OCI-LY7 (cell line): ENCODE measurements at regions not wholly inside any gene's neighbourhood (a gene's known extent, or its start where the extent isn't known, plus 50 kb on each side); places are given as distances from the start of the nearest gene placed in this dataset.

ENCODE experiments used
- BruUV-seq: library from RNA; stranded (reverse); fragments of 400-500 nt; replicated peaks from 2 replicates; lab custom pipeline; 2021; lab: Mats Ljungman, UMichigan
- CTCF ChIA-PET: fragments of 300-600 bp; sonication (Branson Sonifier 250); formaldehyde crosslinking; loops from one replicate; lab custom pipeline; 2022; ENCODE audit warnings: antibody characterized with exemption; ENCODE audit not compliant: unreplicated experiment; lab: Charles Lee
- POLR2A ChIA-PET: fragments of 300-600 bp; sonication (Branson Sonifier 250); formaldehyde crosslinking; loops from one replicate; lab custom pipeline; 2022; ENCODE audit warnings: antibody characterized with exemption; lab: Charles Lee
- DNase-seq: peaks from one replicate; pipeline ENCODE4 v3.0.0-alpha.2; 2015; ENCODE audit warnings: low spot score
- H2AFZ ChIP-seq: fragments of 200-600 bp; sonication (generic), shearing (Covaris generic); 2 replicates; pipeline ENCODE4 v1.6.1; 2014; ENCODE audit warnings: mild to moderate bottlenecking, antibody characterized with exemption, low read length, moderate library complexity
- H3K27ac ChIP-seq: fragments of 200-600 bp; sonication (generic); 2 replicates; pipeline ENCODE4 v1.5.1; 2014; ENCODE audit warnings: mixed run types, low read depth, mild to moderate bottlenecking, moderate library complexity, low read length, inconsistent platforms; ENCODE audit not compliant: poor library complexity, severe bottlenecking
- H3K36me3 ChIP-seq: fragments of 200-600 bp; sonication (generic); 2 replicates; pipeline ENCODE4 v1.6.1; 2014; ENCODE audit warnings: mild to moderate bottlenecking, antibody characterized with exemption, low read length, moderate library complexity, mixed read lengths; ENCODE audit not compliant: insufficient read depth
- H3K4me1 ChIP-seq: fragments of 200-600 bp; sonication (generic); 2 replicates; pipeline ENCODE4 v1.5.1; 2014; ENCODE audit warnings: mild to moderate bottlenecking, low read length; ENCODE audit not compliant: insufficient read depth, poor library complexity, severe bottlenecking
- H3K4me2 ChIP-seq: fragments of 200-600 bp; sonication (generic); 2 replicates; pipeline ENCODE4 v1.6.1; 2014; ENCODE audit warnings: mild to moderate bottlenecking, low read length
- H3K4me3 ChIP-seq: fragments of 200-600 bp; sonication (generic); 2 replicates; pipeline ENCODE4 v1.5.1; 2014; ENCODE audit warnings: mild to moderate bottlenecking, low read depth, low read length; ENCODE audit not compliant: poor library complexity, severe bottlenecking
- H3K79me2 ChIP-seq: fragments of 200-600 bp; sonication (generic); 2 replicates; pipeline ENCODE4 v1.6.1; 2016; ENCODE audit warnings: low read depth, mild to moderate bottlenecking, low read length, moderate library complexity, mixed read lengths; ENCODE audit not compliant: insufficient read depth
- H3K9me2 ChIP-seq: fragments of 200-600 bp; sonication (generic); 2 replicates; pipeline ENCODE4 v1.6.1; 2016; ENCODE audit warnings: mild to moderate bottlenecking, low read length, mixed read lengths; ENCODE audit not compliant: insufficient read depth
- H3K9me3 ChIP-seq: fragments of 200-600 bp; sonication (generic); 2 replicates; pipeline ENCODE4 v1.6.1; 2014; ENCODE audit warnings: mild to moderate bottlenecking, mixed run types, low read length, mixed read lengths
- H4K20me1 ChIP-seq: fragments of 200-600 bp; sonication (generic); 2 replicates; pipeline ENCODE4 v1.6.1; 2014; ENCODE audit warnings: mild to moderate bottlenecking, antibody characterized with exemption, low read length, moderate library complexity, mixed read lengths; ENCODE audit not compliant: insufficient read depth
- EZH2phosphoT487 ChIP-seq: fragments of 200-600 bp; sonication (generic); IDR thresholded peaks from 2 replicates; pipeline ENCODE4 v1.6.1; 2018; ENCODE audit warnings: low read depth, borderline replicate concordance, mild to moderate bottlenecking, mixed run types, antibody characterized with exemption, low read length, moderate library complexity, mixed read lengths
- intact Hi-C: fragments of 100-400 bp; cut with micrococcal nuclease; formaldehyde crosslinking; loops from one replicate; pipeline ENCODE4 v1.10.0; 2022; ENCODE audit not compliant: unreplicated experiment
- TF ChIP-seq, protein P1 (sequence below): fragments of 200-600 bp; sonication (generic); conservative IDR thresholded peaks from 2 replicates; pipeline ENCODE4 v1.5.1; 2014; ENCODE audit warnings: mild to moderate bottlenecking, antibody characterized with exemption, low read length, moderate library complexity, mixed read lengths

DNA sequence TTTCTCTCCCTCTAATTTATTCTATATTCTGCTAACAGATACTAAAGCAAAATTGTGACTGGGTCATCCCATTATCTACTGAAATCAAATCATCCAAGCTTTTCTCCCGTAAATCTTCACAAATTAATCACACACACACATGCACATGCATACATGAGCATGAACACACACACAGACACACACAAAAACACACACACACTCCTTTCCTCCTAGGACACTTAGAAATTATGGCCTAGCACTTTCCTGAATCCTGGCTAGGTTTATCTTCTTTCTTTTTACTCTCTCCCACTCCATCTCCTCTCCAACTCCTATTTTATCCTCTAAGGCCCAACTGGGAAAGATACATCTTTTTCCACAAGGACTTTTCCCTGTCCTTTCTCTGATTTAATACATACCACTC lies 255.6 kb upstream of the G2E3 start:
- Histone ChIP-seq H3K4me1 (no peaks in the 10 kb centered on the region), H3K9me3 (no peaks in the 10 kb centered on the region), H3K4me2 (no peak overlapping the region), H3K36me3 (no peaks in the 10 kb centered on the region), H3K27ac (no peak overlapping the region), H2AFZ (no peak overlapping the region), H3K9me2 (no peaks in the 10 kb centered on the region), H3K4me3 (no peak overlapping the region), H3K79me2 (no peaks in the 10 kb centered on the region), H4K20me1 (no peaks in the 10 kb centered on the region)
- CTCF ChIA-PET, result no interaction called here
- no TSS peak for BruUV-seq
- POLR2A ChIA-PET, result no interaction called here
- intact Hi-C loops, result no loop called here
- DNase-seq, result no peak
- TF ChIP-seq EZH2phosphoT487, result no peak
- TF ChIP-seq, protein P1, sequence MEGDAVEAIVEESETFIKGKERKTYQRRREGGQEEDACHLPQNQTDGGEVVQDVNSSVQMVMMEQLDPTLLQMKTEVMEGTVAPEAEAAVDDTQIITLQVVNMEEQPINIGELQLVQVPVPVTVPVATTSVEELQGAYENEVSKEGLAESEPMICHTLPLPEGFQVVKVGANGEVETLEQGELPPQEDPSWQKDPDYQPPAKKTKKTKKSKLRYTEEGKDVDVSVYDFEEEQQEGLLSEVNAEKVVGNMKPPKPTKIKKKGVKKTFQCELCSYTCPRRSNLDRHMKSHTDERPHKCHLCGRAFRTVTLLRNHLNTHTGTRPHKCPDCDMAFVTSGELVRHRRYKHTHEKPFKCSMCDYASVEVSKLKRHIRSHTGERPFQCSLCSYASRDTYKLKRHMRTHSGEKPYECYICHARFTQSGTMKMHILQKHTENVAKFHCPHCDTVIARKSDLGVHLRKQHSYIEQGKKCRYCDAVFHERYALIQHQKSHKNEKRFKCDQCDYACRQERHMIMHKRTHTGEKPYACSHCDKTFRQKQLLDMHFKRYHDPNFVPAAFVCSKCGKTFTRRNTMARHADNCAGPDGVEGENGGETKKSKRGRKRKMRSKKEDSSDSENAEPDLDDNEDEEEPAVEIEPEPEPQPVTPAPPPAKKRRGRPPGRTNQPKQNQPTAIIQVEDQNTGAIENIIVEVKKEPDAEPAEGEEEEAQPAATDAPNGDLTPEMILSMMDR, result no peak

DNA sequence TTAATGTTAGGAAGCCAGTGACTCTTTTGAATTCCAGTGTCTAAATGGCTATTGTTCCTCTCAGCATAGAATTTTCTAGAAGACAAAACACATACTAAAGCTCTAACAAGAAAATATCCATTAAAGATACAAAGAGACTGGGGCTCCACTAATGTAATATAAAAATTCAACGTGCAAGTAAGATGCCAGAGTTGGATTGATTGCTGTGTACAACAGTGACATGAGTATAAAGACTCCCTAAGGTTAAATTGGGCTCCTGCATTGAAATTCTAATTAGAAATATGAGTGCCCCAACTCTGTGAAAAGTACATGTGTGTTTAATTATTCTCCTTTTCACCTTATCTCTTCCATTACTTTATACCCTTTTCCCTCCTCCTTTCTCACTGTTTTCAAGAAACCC lies 253.6 kb upstream of the G2E3 start:
- Histone ChIP-seq H3K27ac (no peak overlapping the region), H3K79me2 (no peaks in the 10 kb centered on the region), H4K20me1 (no peaks in the 10 kb centered on the region), H3K4me3 (no peak overlapping the region), H2AFZ (no peak overlapping the region), H3K36me3 (no peaks in the 10 kb centered on the region), H3K4me2 (no peak overlapping the region), H3K9me2 (no peaks in the 10 kb centered on the region), H3K4me1 (no peaks in the 10 kb centered on the region), H3K9me3 (no peaks in the 10 kb centered on the region)
- no peak for TF ChIP-seq EZH2phosphoT487
- TF ChIP-seq, protein P1, result no peak
- intact Hi-C loops, result no loop called here
- CTCF ChIA-PET, result no interaction called here
- POLR2A ChIA-PET, result no interaction called here
- BruUV-seq, result no TSS peak
- no peak for DNase-seq

DNA sequence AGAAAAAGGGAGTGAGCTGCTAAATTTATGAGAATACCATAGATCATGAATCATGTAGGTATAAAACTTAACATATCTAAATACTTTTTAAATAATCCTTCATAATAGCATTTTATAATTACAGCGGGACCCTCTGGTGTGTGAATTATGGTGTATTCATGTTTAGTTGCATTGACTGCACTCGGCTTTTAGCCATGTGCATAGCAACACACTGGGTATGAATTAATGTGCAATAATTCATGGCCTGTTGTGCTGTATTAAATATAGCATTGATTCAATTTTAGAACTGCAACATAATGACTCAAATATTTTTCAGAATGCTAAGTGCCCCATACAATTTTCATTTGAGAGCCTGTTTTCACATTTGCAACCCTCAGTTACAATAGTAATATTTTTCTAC lies 249.6 kb upstream of the G2E3 start:
- Histone ChIP-seq H3K36me3 (no peaks in the 10 kb centered on the region), H3K27ac (no peak overlapping the region), H3K4me2 (no peak overlapping the region), H3K4me3 (no peak overlapping the region), H3K4me1 (no peaks in the 10 kb centered on the region), H2AFZ (no peak overlapping the region), H4K20me1 (no peaks in the 10 kb centered on the region), H3K79me2 (no peaks in the 10 kb centered on the region), H3K9me3 (no peaks in the 10 kb centered on the region), H3K9me2 (no peaks in the 10 kb centered on the region)
- intact Hi-C loops, result no loop called here
- TF ChIP-seq EZH2phosphoT487, result no peak
- TF ChIP-seq, protein P1, result no peak
- ChIA-PET POLR2A (no interaction called here), CTCF (no interaction called here)
- BruUV-seq, result no TSS peak
- DNase-seq, result no peak
